D721Med (cell line): ENCODE measurements at regions not wholly inside any gene's neighbourhood (a gene's known extent, or its start where the extent isn't known, plus 50 kb on each side); places are given as distances from the start of the nearest gene placed in this dataset.

Experiments
- DNase-seq: peaks from one replicate; pipeline ENCODE4 v3.0.0; 2011; ENCODE audit warnings: low spot score; ENCODE audit not compliant: insufficient read length
- FAIRE-seq: peaks from 2 replicates; lab custom pipeline; 2011; peaks lifted over from hg19 to GRCh38; lab: Jason Lieb, UNC
- TF ChIP-seq, protein P1 (sequence below): IDR thresholded peaks from 2 replicates; pipeline ENCODE4 v1.5.1; 2012; ENCODE audit warnings: mild to moderate bottlenecking, control low read depth; ENCODE audit not compliant: insufficient read depth; ENCODE audit errors: missing control alignments

DNA sequence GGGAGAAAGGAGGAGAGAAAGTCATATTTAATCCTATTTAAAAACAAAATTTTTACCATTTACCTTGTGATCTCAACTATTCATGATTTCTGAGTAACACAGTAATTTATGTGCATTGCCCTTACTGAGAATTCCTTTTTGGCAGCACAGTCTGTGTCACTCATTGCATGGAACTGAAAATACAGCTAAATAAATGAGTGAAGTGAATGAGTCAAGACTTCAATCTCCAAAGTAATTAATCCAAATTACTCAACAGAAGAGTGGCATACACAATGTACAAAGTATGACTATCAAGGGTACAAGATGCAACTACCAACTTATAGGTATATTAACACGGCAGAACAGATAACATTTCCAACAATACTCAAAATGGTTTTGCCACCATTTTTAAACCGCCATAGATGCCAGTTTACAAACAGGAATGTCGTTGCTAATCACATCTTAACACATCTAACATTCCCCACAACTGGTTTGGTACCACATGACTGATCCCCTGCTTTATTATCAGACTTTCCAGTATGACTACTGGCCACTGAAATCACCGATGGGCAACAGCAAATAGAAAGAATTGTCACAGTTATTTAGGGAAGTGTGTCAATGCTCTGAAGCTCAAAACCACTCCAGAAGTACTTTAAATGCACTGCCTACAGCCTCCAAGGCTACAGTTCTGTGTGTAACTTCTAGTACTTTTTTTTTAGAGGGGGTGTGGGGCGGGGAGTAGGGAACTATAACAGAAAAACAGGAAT is 410.4 kb downstream of the SHQ1 start:
- FAIRE-seq (no peak), DNase-seq (no peak)
- TF ChIP-seq, protein P1, sequence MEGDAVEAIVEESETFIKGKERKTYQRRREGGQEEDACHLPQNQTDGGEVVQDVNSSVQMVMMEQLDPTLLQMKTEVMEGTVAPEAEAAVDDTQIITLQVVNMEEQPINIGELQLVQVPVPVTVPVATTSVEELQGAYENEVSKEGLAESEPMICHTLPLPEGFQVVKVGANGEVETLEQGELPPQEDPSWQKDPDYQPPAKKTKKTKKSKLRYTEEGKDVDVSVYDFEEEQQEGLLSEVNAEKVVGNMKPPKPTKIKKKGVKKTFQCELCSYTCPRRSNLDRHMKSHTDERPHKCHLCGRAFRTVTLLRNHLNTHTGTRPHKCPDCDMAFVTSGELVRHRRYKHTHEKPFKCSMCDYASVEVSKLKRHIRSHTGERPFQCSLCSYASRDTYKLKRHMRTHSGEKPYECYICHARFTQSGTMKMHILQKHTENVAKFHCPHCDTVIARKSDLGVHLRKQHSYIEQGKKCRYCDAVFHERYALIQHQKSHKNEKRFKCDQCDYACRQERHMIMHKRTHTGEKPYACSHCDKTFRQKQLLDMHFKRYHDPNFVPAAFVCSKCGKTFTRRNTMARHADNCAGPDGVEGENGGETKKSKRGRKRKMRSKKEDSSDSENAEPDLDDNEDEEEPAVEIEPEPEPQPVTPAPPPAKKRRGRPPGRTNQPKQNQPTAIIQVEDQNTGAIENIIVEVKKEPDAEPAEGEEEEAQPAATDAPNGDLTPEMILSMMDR: no peak

DNA sequence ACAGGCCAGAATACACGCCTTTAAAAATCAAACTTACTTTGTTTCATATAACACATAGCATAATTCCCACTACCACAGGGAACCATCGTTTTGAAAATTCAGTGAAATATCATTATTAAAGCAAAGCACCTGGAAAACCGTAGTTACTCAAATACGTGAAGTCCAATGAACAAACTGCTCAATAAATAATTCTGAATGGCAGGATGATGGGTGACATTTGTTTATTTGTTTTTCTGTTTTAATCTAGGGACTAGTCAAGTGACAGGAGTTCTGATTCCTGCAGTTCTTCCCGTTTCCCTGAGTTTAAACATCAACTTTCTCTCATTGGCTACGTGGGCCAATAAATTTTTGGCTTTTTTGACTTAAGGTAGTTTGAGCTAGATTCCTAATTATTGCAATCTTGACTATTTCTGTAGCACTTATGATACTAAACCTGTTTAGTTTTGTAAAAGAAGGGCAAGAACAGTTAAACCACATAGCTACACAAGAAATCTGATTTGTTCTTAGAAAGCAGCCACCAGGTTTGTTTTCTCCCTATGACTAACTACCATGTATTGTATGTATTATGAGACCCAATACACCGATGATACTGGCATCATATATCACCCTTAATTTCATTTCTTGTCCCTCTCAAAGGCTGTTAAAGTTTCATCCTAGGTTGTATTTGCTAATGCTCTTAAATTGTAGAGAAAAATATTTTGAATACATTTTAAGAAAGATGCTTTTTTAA is 411.2 kb downstream of the SHQ1 start:
- TF ChIP-seq, protein P1: no peak
- FAIRE-seq (no peak), DNase-seq (no peak)

DNA sequence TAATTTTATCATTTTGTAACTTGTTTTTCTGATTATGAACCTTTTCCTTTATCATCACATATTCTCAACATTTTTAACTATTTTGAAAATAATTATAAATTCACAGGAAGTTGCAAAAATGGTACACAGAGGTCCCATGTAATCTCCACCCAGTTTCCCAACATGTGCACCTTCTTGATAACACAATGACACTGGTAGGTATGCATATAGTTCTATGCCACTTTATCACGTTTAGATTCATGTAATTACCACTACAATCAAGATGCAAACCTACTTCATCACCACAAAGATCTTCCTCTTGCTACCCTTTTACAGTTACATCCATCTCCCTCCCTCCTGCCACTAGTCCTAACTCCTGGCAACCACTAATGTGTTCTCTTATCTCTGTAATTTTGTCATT is 413.9 kb downstream of the SHQ1 start:
- TF ChIP-seq, protein P1: no peak
- FAIRE-seq (no peak), DNase-seq (no peak)

DNA sequence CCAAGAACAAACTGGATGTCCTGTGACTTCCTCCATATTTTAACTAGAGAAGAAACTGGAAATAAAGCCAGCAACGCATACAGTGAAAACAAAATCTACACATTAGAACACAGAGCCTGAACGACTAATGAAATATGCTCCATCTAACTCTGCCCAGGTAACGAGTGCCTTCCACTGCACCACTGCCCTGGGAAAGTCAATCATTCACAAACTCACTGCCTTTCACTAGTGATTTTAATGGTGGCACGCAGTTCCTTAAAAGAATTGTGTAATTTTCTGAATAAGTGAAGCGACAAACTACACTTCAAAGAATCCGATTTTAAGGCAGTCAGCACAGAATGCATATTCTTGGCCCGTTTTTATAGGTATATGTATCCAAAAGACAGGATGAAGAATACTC is 416.0 kb downstream of the SHQ1 start:
- DNase-seq (no peak), FAIRE-seq (no peak)
- TF ChIP-seq, protein P1: no peak

DNA sequence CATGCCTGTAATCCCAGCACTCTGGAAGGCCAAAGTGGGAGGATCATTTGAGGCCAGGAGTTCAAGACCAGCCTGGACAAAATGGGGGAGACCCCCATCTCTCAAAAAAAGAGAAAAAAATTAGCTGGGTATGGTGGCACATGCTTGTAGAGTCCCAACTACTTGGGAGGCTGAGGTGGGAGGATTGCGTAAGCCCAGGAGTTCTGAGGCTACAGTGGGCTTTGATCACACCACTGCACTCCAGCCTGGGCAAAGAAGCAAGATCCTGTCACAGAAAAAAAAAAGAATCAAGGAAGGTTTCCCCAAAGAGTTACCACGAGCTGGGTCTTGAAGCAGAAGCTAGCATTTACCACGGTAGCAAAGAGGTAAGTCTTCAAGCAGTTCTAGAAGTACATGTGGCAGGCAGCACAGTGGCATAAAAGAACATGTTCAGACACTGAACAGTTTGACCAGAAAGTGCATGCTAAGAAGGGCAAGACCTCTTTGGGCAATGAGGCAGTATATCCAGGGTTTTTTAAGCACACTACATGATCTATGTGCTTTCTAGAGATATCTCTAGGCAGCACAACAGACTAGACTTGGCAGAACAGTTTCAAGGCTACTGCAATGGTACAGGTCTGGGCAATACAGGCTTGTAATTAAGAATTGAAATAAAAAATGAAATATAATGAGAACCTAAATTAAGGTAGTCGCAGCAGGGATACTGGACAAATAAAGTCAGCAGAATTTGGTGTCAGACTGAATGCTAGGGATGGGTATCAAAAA is 418.5 kb downstream of the SHQ1 start:
- no peak for DNase-seq
- TF ChIP-seq, protein P1: no peak
- no peak for FAIRE-seq

DNA sequence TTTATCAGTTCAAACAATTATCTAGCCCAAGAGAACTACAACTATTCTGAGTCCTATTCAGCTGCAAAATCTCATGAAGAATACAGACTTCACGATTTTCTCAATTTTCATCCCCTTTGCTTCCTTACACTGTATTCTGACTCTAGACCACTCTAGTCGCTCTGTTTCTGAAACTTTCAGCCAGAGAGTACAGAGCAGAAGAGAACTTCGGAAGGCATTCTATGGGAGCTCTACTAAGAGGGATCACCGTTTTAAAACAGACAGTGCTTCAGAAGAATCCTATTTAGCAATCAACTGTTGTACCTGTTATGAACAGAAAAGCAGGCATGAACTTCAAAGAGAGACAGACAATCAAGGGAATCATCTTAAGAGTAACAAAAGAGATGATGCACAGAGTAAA is 419.4 kb downstream of the SHQ1 start:
- DNase-seq: no peak
- FAIRE-seq: no peak
- TF ChIP-seq, protein P1: no peak
